Loucy (cell line): ENCODE measurements at regions not wholly inside any gene's neighbourhood (a gene's known extent, or its start where the extent isn't known, plus 50 kb on each side); places are given as distances from the start of the nearest gene placed in this dataset.

Experiments
- CTCF ChIP-seq: fragments of 200-600 bp; sonication (generic); conservative IDR thresholded peaks from 2 replicates; pipeline ENCODE4 v1.5.1; 2014; ENCODE audit warnings: mild to moderate bottlenecking, antibody characterized with exemption, low read length
- EZH2phosphoT487 ChIP-seq: fragments of 200-600 bp; IDR thresholded peaks from 2 replicates; pipeline ENCODE4 v1.6.1; 2018; ENCODE audit warnings: antibody characterized with exemption, mild to moderate bottlenecking, moderate library complexity, borderline replicate concordance

GRCh38 chr14:99039331-99040041 lies 232.5 kb downstream of the BCL11B start:
- no peak for TF ChIP-seq CTCF
- no peak for TF ChIP-seq EZH2phosphoT487
